HFFc6 (cell line): ENCODE measurements at regions not wholly inside any gene's neighbourhood (a gene's known extent, or its start where the extent isn't known, plus 50 kb on each side); places are given as distances from the start of the nearest gene placed in this dataset.

Experiments
- DNase-seq: peaks from one replicate; pipeline ENCODE4 v3.0.0-alpha.2; 2018
- H3K27ac Mint-ChIP-seq: 2 replicates; pipeline ENCODE4 v1.8.0; 2020; ENCODE audit warnings: mild to moderate bottlenecking, mixed read lengths
- H3K27me3 Mint-ChIP-seq: 2 replicates; pipeline ENCODE4 v1.8.0; 2021; ENCODE audit warnings: mild to moderate bottlenecking, moderate library complexity, mixed read lengths; ENCODE audit not compliant: insufficient read depth
- H3K36me3 Mint-ChIP-seq: 2 replicates; pipeline ENCODE4 v1.8.0; 2021; ENCODE audit warnings: low read depth, mixed read lengths
- H3K4me1 Mint-ChIP-seq: 2 replicates; pipeline ENCODE4 v1.8.0; 2020; ENCODE audit warnings: low read depth, mixed read lengths
- H3K4me3 Mint-ChIP-seq: 2 replicates; pipeline ENCODE4 v1.8.0; 2020; ENCODE audit warnings: mild to moderate bottlenecking, moderate library complexity, mixed read lengths
- H3K9me3 Mint-ChIP-seq: 2 replicates; pipeline ENCODE4 v1.8.0; 2020; ENCODE audit warnings: mild to moderate bottlenecking, mixed read lengths
- TF ChIP-seq, protein P1 (sequence below): fragments of 200-600 bp; sonication (generic); IDR thresholded peaks from 2 replicates; pipeline ENCODE4 v1.5.0; 2021; ENCODE audit warnings: antibody characterized with exemption, mild to moderate bottlenecking

DNA sequence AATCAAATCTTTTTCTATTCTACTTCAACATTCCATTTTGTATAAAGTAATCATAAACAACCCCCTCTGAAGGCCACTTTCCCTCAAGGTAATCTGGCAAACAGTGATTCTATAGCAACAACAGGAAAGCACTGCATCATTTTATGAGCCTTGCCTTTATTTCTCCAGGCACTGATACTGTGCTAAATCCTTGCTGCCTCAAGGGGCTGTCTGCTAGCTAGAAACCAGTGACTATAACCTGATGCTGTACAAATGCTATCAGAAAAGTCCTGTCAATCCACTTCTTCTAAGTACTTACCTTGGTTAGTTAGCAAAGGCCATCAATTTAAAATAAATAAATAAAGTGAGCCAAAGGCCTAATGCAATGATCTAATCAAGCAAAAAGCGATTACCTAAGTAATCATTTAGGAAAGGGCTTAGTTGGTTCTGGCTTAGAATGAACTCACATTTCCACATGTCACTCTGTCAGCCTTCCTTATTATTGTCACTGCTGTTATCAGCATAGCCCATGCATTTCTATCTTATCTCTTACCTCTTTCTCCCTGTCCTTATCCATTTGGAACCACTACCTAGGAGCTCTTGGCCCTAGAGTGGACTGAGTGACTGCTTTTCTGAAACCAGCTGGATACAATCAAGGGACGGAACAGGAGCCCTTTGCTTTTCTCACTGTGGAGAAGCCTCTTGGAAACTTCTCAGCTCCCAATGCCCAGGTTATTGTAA is 246.1 kb upstream of the MEF2C start:
- no peak overlapping the region for H3K4me3 Mint-ChIP-seq
- no peaks in the 10 kb centered on the region for H3K4me1 Mint-ChIP-seq
- H3K27ac Mint-ChIP-seq: no peak overlapping the region
- no peak for DNase-seq
- no peaks in the 10 kb centered on the region for H3K9me3 Mint-ChIP-seq
- H3K36me3 Mint-ChIP-seq: no peaks in the 10 kb centered on the region
- TF ChIP-seq, protein P1, sequence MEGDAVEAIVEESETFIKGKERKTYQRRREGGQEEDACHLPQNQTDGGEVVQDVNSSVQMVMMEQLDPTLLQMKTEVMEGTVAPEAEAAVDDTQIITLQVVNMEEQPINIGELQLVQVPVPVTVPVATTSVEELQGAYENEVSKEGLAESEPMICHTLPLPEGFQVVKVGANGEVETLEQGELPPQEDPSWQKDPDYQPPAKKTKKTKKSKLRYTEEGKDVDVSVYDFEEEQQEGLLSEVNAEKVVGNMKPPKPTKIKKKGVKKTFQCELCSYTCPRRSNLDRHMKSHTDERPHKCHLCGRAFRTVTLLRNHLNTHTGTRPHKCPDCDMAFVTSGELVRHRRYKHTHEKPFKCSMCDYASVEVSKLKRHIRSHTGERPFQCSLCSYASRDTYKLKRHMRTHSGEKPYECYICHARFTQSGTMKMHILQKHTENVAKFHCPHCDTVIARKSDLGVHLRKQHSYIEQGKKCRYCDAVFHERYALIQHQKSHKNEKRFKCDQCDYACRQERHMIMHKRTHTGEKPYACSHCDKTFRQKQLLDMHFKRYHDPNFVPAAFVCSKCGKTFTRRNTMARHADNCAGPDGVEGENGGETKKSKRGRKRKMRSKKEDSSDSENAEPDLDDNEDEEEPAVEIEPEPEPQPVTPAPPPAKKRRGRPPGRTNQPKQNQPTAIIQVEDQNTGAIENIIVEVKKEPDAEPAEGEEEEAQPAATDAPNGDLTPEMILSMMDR: no peak
- no peaks in the 10 kb centered on the region; the same call in 1 of the 2 replicates for H3K27me3 Mint-ChIP-seq

- 0 out of 2 replicates have a peak, but pooled peaks cover 2% of the 10 kb centered on the region for H3K9me3 Mint-ChIP-seq
- no peak overlapping the region for H3K4me3 Mint-ChIP-seq
- TF ChIP-seq, protein P1: no peak
- H3K4me1 Mint-ChIP-seq: no peaks in the 10 kb centered on the region
- no peaks in the 10 kb centered on the region; the same call in none of the 2 replicates for H3K27me3 Mint-ChIP-seq
- H3K27ac Mint-ChIP-seq: no peak overlapping the region
- H3K36me3 Mint-ChIP-seq: no peaks in the 10 kb centered on the region
- DNase-seq: no peak
Observed at GRCh38 chr5:89128092-89128491, 245.1 kb upstream of the MEF2C start.

DNA sequence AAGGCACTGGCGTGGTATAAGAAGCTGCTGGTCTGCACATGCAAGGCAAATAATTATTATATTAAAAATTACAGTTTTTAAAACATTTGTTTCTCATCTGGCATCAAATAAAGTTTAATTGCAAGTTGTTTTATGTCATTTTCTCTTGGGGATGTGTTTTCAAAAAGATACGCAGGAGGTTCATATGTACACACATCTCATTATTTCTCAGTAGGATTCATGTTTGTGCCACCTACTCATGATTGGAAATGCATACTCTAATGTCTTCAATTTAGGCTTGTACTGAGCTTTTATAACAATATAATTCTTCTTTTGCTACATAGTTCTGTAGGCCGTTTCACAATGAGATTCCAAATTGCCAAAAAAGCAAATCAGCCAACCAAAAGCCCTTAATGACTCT is 244.2 kb upstream of the MEF2C start:
- TF ChIP-seq, protein P1: no peak

DNA sequence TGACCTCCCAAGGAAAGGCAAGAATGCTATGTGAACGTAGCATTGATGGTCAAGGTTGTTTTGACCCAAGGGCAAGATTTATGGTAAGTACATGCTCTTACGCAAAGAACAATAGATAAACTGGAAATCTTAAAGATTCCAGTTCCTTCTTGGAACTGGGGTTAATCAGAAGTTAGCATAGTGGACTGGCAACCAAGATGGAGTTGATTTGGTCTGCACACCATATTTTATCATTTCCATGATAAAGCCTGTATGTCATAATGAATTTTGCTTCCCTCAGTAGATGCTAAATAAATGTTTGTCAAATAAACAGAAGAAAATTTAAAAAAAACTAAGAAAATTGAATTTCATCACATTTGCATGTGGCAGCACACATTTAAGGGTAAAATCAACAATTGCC is 242.4 kb upstream of the MEF2C start:
- Mint-ChIP-seq H3K27me3 (no peaks in the 10 kb centered on the region; the same call in none of the 2 replicates), H3K27ac (no peak overlapping the region), H3K4me3 (no peak overlapping the region), H3K9me3 (0 out of 2 replicates have a peak, but pooled peaks cover 3% of the 10 kb centered on the region), H3K36me3 (no peaks in the 10 kb centered on the region), H3K4me1 (no peaks in the 10 kb centered on the region)
- TF ChIP-seq, protein P1: no peak
- DNase-seq: no peak

More for the DNA sequence above, 244.2 kb upstream of the MEF2C start:
- Mint-ChIP-seq H3K36me3 (no peaks in the 10 kb centered on the region), H3K4me3 (no peak overlapping the region), H3K4me1 (no peaks in the 10 kb centered on the region), H3K9me3 (0 out of 2 replicates have a peak, but pooled peaks cover 3% of the 10 kb centered on the region), H3K27me3 (no peaks in the 10 kb centered on the region; the same call in none of the 2 replicates), H3K27ac (no peak overlapping the region)
- no peak for DNase-seq

DNA sequence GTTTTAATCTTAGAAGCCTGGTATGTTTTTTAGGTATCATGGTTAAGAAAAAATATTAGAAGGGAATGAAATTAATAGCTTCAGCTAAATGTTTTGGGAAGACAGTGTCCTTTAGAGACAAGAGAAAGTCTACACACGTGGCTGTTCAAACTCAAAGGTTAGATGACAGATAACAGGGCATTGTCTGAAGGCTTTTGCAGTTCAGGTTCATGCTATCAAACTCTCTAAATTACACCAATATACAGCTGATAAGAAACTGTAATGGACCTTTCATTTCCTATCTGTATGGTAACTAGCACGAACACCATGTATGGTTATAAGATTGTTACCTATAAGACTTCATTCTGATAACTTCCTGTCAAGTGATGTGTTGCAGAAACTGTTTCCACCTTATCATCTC is 240.6 kb upstream of the MEF2C start:
- no peaks in the 10 kb centered on the region; the same call in none of the 2 replicates for H3K27me3 Mint-ChIP-seq
- TF ChIP-seq, protein P1: no peak
- no peaks in the 10 kb centered on the region for H3K36me3 Mint-ChIP-seq
- no peak overlapping the region for H3K4me3 Mint-ChIP-seq
- no peak for DNase-seq
- H3K27ac Mint-ChIP-seq: no peak overlapping the region
- 0 out of 2 replicates have a peak, but pooled peaks cover 3% of the 10 kb centered on the region for H3K9me3 Mint-ChIP-seq
- H3K4me1 Mint-ChIP-seq: no peaks in the 10 kb centered on the region
